Activated CD4-positive, alpha-beta T cell treated with anti-CD3 and anti-CD28 coated beads, Interleukin-2, amount 50 U/mL, for 24 hours (primary cell): ENCODE measurements at regions not wholly inside any gene's neighbourhood (a gene's known extent, or its start where the extent isn't known, plus 50 kb on each side); places are given as distances from the start of the nearest gene placed in this dataset.
"Not testable (repeated sequence)": the region's sequence is repeated elsewhere in the genome, so short reads cannot be mapped to it uniquely, and the experiment has no call there.

ENCODE experiments used
- DNase-seq, 2 donors: peaks; one replicate each; pipeline ENCODE4 v3.0.0-alpha.2; 2020; ENCODE audit warnings: low read depth in 1 of 2, low spot score in 1 of 2

GRCh38 chr3:175989161-175989560, 1130.0 kb downstream of the NAALADL2 start:
- no peak for DNase-seq

DNA sequence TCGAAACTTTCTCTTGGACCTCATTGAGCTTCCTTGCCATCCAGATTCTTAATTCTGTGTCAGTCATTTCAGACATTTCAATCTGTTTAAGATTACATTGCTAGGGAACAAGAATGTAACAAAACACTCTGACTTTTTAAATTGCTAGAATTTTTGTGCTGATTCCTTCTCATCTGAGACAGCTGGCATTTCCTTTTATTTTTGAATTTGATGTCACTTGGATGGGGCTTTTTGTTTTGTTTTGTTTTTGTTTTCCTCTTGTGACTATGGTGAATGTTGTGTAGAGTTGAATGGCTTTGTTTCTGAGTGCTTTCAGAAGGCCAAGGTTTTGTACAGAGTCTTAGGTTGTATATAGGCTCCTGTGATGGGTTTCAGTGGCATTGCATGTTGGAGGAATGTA, 1129.3 kb downstream of the NAALADL2 start:
- no peak for DNase-seq

- no peak for DNase-seq
Measured at GRCh38 chr3:175985781-175986180, 1126.6 kb downstream of the NAALADL2 start.

DNA sequence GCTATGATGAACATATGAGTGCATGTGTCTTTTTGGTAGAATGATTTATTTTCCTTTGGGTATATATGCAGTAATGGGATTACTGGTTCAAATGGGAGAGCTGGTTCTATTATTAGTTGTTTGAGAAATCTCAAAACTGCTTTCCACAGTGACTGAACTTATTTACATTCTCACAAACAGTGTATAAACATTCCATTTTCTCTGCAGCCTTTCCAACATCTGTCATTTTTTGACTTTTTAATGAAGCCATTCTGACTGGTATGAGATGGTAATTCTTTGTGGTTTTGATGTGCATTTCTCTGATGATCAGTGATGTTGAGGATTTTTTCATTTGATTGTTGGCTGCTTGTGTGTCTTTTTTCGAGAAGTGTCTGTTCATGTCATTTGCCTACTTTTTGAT, 1124.2 kb downstream of the NAALADL2 start:
- DNase-seq, result no peak

GRCh38 chr3:175980486-175981090, 1121.5 kb downstream of the NAALADL2 start:
- no peak for DNase-seq

GRCh38 chr3:175977968-175978752, 1119.0 kb downstream of the NAALADL2 start:
- no peak for DNase-seq

DNA sequence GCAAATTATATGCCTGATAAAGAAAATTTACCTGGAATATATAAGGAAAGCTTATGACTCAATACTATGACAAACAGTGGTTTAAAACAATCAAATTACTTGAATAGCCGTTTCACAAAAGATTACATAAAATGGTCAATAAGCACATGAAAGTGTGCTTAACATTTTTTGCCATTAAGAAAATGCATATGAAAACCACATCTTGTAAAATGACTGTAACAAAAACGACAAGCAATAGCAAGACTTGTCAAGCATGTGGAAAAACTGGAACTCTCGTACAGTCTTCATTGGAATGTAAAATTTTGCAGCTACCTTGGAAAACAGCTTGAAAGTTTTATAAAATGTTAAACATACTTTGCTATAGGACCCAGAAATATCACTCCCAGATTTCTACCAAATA, 1110.3 kb downstream of the NAALADL2 start:
- no peak for DNase-seq

- no peak for DNase-seq
Measured at GRCh38 chr3:175965036-175965435, 1105.9 kb downstream of the NAALADL2 start.

- DNase-seq, result no peak
Measured at GRCh38 chr3:175957427-175957826, 1098.3 kb downstream of the NAALADL2 start.

DNA sequence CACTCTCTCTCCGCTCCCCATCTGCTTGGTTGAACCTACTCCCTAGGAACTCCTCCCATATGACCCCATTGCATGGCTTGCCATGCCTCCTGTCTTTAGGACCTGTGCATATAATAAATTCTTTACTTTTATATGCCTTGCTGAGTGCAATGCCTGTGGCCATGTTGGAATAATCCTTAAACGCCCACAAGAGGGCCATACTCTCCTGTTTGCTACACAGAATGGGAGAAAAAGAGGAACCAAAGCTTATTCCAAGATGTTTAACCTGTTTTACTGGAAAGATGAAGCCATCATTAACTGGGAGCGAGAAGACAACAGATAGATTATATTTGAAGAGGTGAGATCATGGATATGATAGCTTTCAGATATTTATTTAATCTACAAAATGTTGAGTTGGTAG, 1097.8 kb downstream of the NAALADL2 start:
- DNase-seq, result no peak

DNA sequence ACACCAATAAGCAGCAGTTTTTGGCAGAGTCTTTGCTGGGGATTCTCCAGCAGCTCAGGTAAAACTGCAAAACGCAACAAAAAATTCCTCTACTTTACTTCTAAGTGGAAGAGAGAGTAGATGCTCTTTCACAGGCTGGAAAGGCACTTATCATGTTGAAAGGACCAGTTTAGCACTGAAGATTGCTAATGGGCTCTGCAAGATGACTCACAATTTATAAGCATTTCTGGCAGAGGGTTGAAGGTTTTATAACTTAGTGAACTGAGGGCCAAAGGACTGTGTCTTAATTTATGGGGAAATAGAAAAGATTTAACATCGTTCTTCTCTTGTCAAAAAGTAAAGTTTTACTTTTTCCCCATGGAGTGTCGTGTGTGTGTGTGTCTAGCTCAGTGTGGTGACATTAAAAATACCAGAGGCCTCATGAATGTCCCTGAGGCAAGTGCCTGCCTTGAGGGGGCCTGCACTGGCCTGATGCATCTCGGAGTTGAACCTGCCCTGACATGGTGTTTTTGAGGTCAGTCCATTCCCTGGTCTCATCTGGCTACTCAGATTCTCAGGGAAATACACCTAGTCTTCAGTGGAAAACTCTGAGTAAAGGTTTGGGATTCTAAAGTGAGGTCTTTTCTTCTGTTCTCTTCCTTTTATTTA, 1092.0 kb downstream of the NAALADL2 start:
- DNase-seq, result no peak

GRCh38 chr3:175948041-175948440, 1088.9 kb downstream of the NAALADL2 start:
- no peak for DNase-seq

DNA sequence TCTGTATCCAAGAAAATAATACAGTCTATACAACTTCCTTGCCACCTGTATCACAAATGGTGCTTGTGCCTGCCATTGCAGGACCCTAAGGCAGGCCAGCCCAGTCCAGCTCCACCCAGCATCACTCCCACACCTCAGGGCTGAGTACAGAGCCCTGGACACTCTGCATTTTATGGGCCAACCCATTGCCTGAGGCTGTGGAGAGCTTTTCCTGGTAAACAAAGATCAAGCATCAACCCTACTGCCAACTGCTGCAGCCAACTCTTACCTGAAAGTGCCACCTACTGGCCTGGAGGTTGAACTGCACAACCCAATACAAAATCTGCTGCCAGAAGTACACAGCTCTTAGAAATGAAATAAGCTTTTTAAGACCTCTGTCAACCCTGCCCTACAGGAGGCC, 1082.2 kb downstream of the NAALADL2 start:
- DNase-seq, result no peak

DNA sequence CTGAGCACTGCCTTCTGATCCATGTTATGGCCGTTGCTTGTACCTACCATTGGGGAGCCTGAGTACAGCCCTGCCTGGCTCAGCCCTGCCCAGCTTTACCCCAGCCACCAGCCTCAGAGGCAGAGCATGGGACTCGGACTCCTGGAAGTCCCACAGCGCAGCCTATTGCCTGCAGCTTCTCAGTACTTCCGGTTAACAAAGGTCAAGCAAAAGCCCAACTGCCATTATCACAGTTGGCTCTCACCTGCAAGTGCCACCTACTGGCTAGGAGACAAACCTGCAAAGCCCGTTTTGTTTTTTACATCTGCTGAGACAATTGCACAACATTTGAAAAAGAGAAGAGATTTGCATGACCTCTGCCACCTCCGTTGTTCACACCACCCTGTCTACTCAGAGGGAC, 1081.7 kb downstream of the NAALADL2 start:
- DNase-seq, result no peak

DNA sequence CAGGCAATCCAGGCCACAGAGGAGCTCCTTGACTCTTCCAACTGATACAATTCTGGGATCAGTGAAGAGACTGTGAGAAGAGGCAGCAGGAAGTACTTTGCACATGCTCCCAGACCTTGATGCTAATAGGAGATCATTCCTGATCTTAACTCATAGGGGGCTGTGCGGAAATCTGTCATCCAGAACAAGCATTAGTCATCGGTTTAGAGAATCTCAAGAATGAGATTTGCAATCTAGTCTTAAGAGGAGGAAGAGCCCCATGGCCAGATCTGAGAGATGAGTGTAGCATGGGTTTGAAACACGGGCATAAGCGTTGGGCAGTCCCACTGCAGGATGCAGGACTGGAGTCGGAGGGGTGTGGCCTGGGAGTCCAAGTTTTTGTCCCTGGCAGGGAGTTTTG, 1081.1 kb downstream of the NAALADL2 start:
- no peak for DNase-seq

DNA sequence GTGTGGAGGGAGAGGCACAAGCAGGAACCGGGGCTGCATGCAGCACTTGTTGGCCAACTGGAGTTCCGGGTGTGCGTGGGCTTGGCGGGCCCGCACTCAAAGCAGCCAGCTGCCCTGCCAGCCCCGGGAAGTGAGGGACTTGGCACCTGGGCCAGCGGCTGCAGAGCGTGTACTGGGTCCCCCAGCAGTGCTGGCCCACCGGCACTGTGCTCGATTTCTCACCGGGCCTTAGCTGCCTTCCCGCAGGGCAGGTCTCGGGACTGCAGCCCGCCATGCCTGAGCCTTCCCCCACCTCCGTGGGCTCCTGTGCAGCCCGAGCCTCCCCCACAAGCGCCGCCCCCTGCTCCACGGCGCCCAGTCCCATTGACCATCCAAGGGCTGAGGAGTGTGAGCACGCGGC, 1078.2 kb downstream of the NAALADL2 start:
- not testable (repeated sequence) for DNase-seq

DNA sequence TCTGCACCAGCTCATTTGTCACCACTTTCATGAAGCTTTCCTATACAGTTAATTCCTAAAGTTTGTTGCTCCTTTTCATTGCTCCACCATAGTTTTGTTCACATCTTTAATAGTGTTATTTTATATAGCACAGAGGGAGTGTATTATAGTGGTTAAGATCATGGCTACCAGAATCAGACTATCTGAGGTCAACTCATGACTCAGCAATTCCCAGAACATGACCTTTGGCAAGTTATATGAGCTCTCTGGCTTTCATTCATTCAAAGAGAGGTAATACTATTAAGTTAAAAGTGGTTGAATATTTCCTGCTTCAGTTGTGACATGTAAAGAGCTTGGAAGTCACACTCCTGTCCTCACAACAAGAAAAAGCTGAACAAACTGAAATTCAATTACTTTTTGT, 1073.5 kb downstream of the NAALADL2 start:
- no peak for DNase-seq

GRCh38 chr3:175919133-175919532, 1060.0 kb downstream of the NAALADL2 start:
- no peak for DNase-seq

DNA sequence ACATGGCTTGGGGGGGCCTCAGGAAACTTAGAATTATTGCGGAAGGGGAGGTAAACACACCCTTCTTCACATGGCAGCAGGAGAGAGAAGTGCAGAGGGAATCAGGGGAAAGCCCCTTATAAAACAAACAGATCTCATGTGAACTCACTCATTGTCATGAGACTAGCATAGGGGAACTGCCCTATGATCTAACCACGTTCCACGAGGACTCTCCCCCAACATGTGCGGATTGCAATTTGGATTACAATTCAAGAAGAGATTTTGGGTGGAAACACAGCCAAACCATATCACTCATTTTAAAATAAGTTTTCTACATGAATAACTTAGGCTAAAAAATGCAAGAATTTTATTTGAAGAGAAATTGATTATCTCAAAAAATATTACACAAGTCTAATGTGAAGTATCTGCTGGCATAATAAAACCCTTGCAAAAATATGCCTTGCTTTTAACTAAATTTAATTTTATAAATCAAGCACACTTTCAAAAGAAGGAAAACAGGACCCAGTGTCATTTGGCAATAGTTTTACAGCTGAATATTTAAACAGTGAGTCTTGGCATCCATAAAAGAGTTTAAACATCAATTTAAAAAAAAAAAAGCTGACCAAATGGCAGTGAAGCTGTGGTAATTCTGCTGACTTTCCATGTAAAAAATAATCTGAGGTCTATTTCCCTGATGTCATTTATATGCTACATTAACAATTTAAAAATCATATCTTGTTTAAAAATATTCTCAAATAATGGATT, 1057.2 kb downstream of the NAALADL2 start:
- no peak for DNase-seq

- no peak for DNase-seq
Measured at GRCh38 chr3:175914785-175915184, 1055.7 kb downstream of the NAALADL2 start.

DNA sequence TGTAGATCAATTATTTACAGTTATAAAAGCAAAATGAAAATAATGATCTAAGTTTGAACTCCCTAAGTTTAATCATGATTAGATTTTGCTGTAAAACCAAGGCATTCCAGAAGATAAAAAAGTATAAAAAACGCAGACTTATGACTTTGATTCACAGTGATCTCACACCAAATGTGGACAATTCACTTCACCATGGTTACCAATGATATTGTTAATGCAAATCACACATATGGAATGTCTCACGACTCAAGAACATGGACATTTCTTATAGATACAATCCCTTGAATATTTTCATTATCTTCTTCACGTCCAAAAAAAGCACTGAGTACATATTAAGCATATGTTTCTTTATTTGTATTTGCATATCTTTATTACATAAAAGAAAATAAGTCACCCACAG, 1054.2 kb downstream of the NAALADL2 start:
- DNase-seq, result no peak

DNA sequence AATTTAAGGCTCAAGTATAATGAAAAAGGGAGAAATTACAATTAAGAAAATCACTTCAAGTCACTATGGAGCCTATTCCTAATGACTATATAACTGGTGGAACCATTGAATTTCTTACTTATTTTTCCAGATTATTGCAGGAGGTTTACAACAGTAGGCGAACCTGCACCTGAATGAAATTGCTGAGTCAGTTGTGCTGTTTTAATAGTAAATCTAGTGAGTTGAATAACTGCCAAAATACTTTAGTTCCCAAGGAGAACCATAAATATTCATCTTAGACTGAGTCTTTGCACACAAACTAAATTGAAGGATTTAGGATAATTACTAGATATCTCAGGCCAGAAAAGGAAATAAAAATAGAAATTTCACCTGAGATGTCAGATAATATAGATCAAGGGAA, 1052.8 kb downstream of the NAALADL2 start:
- no peak for DNase-seq
